ENCODE measurements at regions not wholly inside any gene's neighbourhood (a gene's known extent, or its start where the extent isn't known, plus 50 kb on each side); places are given as distances from the start of the nearest gene placed in this dataset.
A peak's percentile ranks its signal among the peaks of the same experiment; 100 is the strongest.

DNA sequence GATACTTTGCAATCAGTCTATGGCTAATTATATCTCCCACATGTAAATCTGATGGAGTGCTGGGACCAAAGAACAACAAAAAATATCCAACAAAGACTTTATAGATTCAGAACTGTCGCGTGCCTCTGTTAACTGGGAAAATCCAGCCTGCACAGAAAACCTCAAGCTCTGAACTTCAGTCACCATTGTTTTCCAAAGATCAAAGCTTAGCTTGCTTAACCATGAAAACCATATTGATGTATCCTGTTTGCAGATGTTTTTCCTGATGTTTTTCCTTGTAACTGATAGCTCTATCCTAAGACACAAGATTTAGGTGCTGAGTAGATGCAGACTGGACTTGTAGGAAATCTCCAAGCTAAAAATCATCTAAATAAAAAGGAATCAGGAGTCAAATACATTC lies 163.7 kb downstream of the GXYLT1 start:
- DNase-seq: no peak

- DNase-seq: no peak
These were observed 164.3 kb downstream of the GXYLT1 start for GRCh38 chr12:41980390-41980789.

DNA sequence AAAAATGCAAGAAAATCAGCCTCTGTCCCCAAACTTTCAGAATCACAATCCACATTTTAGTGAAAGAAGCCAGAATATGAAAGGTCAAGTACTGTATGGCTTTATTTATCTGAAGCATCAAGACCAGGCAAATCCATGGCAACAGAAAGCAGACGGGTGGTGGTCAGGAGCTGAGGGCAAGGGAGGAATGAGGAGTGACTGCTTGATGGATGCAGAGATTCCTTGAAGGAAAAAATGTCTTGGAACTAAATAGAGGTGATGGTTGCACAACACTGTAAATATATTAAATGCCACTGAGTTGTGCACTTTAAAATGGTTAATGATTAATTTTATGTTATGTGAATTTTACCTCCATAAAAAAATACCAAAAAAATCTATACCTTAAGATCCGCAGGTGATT lies 165.1 kb downstream of the GXYLT1 start:
- no peak for DNase-seq

DNA sequence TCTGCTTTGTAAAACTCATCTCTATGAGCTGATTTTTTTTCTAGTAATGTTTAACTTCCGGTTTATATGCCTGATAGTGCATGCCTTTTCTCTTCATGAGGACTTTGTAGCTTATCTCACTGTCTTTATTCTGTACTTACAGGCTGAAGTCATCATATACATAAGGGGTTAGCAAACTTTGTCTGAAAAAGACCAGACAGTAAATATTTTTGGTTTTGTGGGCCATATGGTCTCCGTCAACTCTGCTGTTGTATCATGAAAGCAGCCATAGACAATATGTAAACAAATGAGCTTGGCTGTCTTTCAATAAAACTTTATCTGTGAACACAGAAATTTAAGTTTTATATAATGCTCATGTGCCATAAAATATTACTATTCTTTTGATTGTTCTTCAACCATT lies 172.1 kb downstream of the GXYLT1 start:
- no peak for DNase-seq

DNA sequence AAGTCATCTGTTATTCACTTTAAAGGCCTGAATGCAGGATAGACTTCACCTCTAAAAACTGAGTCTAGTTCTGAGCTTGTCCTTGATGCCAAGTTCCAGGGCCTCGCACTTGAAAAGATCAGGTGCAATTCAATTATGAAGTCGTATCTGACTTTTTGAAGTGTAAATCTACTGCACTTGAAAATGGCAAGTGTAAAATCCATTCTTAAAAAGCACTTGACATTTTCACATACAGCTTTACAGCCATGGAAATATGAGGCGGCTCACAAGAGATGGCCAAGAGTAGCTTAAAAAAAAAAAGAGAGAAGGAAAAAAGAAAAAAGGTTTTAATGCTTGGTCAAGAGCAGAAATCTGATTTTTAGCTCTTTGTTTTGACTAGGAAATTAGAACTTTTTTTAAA lies 172.5 kb downstream of the GXYLT1 start:
- no peak for DNase-seq

- no peak for DNase-seq
These were observed 173.9 kb downstream of the GXYLT1 start for GRCh38 chr12:41970744-41971143.

DNA sequence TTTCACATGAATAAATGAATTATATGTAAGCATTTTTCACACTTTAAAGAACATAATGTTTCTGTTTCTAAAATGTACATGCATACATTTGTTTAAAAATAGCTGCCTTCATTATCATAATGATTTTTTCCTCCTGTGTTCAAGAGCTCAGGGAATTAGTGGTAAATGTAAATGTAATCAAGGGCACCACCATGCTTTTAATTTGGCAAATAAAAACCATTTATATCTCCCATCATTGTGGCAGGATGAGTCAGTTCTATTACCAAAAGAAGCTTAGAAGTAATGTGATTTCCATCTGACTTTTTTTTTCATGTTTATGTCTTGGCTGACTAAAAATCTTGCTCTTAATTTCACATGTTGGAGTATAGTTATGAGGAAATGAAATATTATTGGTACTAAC lies 176.1 kb downstream of the GXYLT1 start:
- no peak for DNase-seq

GRCh38 chr12:41967668-41968500 lies 176.8 kb downstream of the GXYLT1 start:
- DNase-seq: no peak

GRCh38 chr12:41966916-41967315 lies 177.8 kb downstream of the GXYLT1 start:
- DNase-seq: no peak

DNA sequence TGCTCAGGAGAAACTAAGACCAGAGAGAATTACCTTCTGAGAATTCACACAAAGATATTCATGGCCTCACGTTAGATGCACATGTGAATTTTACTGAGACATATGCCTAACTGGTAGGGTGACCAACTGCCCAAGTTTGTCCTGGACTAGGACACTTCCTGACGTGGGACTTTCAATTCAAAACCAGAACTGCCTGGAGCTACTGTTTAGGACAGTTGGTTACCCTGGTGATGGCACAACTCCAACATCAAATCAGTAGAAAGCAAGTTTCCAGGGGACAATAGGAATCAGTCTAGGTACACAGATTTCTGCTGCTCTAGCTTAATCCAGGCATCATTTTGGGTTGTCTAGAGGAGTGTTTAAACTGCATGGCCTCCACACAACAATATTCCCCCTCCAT lies 178.7 kb downstream of the GXYLT1 start:
- no peak for DNase-seq

GRCh38 chr12:41963398-41963797 lies 181.3 kb downstream of the GXYLT1 start:
- no peak for DNase-seq

GRCh38 chr12:41962171-41962572 lies 182.5 kb downstream of the GXYLT1 start:
- DNase-seq: no peak

DNA sequence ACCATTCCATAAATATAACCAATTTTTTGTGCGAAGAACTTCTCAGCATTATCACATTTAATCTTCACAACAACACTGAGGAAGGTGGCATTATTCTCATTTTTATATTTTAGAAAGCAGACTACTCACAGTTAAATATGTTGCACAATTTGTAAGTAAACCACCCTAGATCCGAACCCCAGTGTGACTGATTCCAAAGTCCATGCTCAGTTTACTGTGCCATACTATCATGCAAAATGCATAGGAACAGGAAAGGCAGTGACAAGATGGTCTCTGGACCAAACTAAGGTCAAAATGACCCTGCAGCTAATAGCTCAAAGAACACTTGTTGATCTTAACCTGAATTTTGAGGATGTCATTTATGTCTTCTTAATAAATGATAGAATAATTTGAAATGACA lies 185.4 kb downstream of the GXYLT1 start:
- DNase-seq: no peak

DNA sequence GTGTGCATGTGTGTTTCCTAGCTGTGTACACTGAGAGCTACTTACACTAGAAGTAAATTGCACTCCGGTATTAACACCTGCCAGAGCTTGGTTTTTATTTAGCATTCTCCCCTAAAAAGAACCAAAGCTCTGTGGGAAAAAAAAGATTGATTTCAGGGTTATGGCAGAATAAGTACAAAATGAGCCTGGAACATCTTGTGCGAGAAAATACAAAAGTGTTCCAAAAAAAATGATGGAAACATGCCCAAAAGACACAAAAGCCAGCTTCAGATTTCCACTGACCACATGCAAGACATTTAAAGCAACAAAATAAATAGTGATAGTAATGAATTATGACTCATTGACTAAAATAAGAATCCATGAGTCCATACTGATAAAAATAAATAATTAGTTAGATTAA lies 188.3 kb downstream of the GXYLT1 start:
- no peak for DNase-seq

- no peak for DNase-seq
These were observed 194.2 kb downstream of the GXYLT1 start for GRCh38 chr12:41950455-41950854.

DNA sequence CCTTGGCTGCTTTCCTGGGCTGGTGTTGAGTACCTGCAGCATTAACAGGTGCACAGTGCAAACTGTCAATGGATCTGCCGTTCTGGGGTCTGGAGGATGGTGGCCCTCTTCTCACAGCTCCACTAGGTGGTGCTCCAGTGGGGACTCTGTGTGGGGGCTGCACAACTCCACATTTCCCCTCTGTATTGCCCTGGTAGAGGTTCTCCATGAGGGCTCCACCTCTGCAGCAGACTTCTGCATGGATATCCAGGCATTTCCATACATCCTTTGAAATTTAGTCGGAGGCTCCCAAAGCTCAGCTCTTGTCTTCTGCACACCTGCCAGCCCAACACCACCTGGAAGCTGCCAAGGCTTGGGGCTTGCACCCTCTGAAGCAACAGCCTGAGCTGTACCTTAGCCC lies 198.6 kb downstream of the GXYLT1 start:
- no peak for DNase-seq

DNA sequence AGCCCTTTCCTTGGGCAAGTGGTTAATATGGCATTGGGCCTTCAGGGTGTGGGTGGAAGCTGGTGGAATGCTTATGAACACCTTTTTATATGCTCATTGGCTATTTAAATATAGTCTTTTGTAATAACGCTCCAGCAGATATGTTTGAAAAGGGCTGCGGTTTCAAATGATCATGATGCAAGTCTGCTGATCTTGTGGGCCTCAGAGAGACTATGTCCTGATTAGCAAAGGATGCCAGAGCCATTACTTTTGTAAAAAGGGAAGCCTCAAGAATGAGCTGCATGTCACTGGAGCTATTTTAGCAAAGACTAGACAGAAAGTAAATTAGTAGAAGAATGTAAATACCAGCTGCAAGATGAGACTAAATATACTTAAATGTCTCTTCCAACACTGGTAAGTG lies 200.5 kb downstream of the GXYLT1 start:
- DNase-seq: no peak

DNA sequence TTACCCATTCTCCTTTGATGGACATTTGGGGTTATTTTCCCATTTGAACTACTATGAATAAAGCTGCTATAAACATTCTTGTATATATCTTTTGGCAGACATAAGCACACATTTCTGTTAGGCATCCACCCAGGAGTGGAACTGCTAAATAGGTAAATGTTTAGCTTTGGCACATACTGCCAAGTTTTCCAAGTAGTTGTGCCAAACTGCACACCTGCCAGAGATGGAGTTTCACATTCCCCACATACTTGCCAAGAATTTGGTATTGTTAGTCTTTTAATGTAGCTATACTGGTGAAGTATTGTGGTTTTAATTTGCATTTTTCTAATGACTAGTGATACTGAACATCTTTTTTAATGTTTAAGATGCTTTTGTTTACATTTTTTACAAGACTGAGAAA lies 201.0 kb downstream of the GXYLT1 start:
- DNase-seq: no peak

DNA sequence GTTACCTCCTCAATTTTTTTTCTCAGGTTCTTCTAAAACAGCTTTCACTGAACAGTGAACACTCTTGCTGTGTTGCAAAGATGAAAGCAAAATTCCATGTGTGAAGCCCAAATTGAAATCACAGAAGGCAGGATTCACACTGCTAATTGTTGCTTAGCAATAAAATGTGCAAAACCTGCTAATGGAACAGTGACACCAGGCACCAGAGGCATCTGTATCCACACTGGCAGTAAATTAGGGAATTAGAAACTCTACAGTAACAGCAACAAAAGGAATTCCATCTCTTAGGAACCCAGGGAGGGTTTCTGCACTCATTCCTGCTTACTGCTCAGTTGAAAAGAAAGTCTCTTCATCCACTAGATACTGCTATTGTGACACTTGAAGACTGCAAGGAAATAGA lies 202.3 kb downstream of the GXYLT1 start:
- DNase-seq: no peak

DNA sequence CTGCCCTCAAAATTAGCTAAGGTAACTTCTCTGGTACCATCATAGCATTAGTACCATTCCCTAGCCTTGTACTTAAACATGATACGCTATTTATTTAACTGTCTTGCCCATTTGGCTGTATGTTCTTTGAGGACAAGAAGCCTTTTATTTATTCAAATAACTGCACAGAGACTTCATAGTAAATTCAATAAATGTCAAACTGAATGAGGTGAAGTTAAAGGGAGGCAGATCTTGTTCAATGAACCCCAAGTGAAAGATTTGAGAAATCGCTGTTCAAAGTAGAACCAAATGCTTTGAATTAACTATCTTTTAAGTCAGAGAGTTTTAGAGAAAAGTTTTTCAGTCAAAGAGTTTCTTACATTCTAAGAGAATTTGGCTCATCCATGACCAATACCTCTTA lies 203.6 kb downstream of the GXYLT1 start:
- DNase-seq: no peak

GRCh38 chr12:41940571-41940970 lies 204.1 kb downstream of the GXYLT1 start:
- DNase-seq: no peak

DNA sequence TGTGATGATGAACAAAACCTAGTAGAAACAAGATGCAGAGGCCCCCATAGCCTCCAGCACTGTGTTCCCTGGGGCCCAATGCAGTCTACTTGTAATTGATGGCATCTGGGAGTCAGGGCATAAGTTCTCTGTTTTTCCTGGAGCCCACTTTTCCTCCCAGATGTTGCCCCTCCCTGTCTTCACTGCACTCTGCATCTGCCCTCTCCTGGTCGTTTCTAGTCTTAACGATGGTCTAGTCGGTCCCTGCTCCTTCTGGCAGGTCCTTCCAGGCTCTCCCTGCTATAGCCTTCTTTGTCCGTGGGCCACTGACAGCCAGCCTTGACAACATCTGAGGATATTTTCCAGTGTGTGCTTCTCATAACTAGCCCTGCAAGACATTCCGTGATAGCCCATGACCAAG lies 208.3 kb downstream of the GXYLT1 start:
- no peak for DNase-seq

- DNase-seq: no peak
These were observed 208.8 kb downstream of the GXYLT1 start for GRCh38 chr12:41935911-41936310.

DNA sequence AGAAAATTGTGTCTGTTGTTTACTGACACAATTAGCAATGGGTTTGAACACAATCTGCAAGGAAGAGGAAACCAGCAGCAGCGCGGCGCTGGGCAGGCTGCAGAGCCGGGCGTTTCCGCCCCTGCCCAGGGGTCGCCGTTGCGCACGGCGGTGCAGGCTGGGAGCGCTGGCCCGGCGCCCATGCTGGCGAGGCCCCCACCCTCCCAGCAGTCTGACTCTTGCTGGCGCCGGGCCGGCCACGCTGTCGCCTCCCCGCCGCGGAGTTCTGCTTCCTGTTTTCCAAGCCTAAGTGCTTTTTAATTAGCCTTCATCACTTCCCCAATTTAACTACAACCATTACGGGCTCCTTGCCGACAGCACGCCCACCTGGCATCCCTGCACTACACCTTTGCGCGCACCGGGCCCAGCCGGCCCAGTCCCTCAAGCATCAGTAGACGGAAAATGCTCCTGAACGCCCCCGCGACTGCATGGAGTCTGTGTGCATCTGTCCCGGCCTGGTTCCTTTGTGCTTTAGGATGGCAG lies 212.1 kb downstream of the GXYLT1 start:
- DNase-seq: peak; percentile 7

DNA sequence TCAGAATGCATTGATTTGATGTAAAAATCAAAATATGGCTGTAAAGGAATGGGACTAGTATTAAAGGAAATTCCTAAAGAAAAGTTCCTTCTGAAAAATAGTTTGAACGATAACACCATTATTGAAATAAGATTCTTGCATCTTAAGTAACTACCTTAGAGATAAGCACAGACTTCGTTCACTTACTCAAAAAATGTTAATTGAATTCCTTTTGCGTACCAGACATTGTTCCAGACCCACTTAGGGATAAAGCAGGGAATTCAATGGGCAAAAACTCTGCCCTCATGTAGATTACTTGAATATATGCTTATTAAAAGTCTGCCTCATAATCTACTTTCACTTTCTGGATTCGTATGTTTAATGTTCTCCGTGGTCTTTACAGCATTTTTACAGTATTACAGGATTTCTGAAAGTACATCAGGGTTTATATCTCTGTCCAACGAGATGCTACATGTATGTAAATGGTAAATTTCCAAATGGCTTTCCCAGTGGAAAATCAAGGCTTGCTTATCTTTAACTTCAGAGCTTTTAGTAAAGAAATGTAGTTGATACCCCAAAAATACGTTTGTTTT lies 213.7 kb downstream of the GXYLT1 start:
- DNase-seq: no peak
